ENCODE measurements at regions not wholly inside any gene's neighbourhood (a gene's known extent, or its start where the extent isn't known, plus 50 kb on each side); places are given as distances from the start of the nearest gene placed in this dataset.

- H3K4me3 ChIP-seq (replicated peaks in 1 of 2; ENCODE audit: low read depth in 1 of 2, low read length in 2 of 2), result no peak overlapping the region
- ChIA-PET RAD21 (ENCODE audit: low non-redundant PET in 1 of 2, low total read pairs in 2 of 2, uncharacterized antibody in 2 of 2, unreplicated experiment in 2 of 2) (no interaction called here), CTCF (no interaction called here), POLR2A (no interaction called here)
- no peaks in the 10 kb centered on the region for H3K79me2 ChIP-seq (ENCODE audit: insufficient read depth, low read length)
- no peaks in the 10 kb centered on the region for H3K36me3 ChIP-seq (ENCODE audit: control insufficient read depth in 1 of 2, insufficient read depth in 2 of 2, low read length in 2 of 2)
- TF ChIP-seq FOSL1 (IDR thresholded peaks at IDR 0.05; ENCODE audit: low read depth) (no peak), CTCF (IDR thresholded peaks at IDR 0.05 in 2 of 3, conservative IDR thresholded peaks at IDR 0.05 in 1 of 3; ENCODE audit: borderline replicate concordance in 1 of 3, insufficient read depth in 1 of 3, low read depth in 2 of 3, low read length in 2 of 3) (no peak), SP1 (IDR thresholded peaks at IDR 0.05; ENCODE audit: low read depth) (no peak), EGR1 (IDR thresholded peaks at IDR 0.05; ENCODE audit: low read depth) (no peak), REST (IDR thresholded peaks at IDR 0.05; ENCODE audit: low read depth) (no peak), EZH2 (IDR thresholded peaks at IDR 0.05) (no peak), POLR2A (IDR thresholded peaks at IDR 0.05; ENCODE audit: borderline replicate concordance, extremely low read depth, insufficient read depth, insufficient read length) (no peak), SRF (IDR thresholded peaks at IDR 0.05; ENCODE audit: low read depth) (no peak), ZFX (IDR thresholded peaks at IDR 0.05) (no peak), POLR2AphosphoS5 (IDR thresholded peaks at IDR 0.05; ENCODE audit: low read depth, low read length) (no peak), ATF3 (IDR thresholded peaks at IDR 0.05) (no peak), CEBPB (IDR thresholded peaks at IDR 0.05; ENCODE audit: low read depth) (no peak), SIN3A (IDR thresholded peaks at IDR 0.05; ENCODE audit: low read depth) (no peak), RAD21 (IDR thresholded peaks at IDR 0.05; ENCODE audit: low read depth) (no peak), MAX (IDR thresholded peaks at IDR 0.05) (no peak), ELF1 (IDR thresholded peaks at IDR 0.05; ENCODE audit: borderline replicate concordance, low read depth) (no peak), EZH2phosphoT487 (IDR thresholded peaks at IDR 0.05; ENCODE audit: borderline replicate concordance) (no peak)
- no peak overlapping the region for H3K27ac ChIP-seq (ENCODE audit: low read depth, low read length)
- DNase-seq (ENCODE audit: low read depth, low spot score) (no peak), ATAC-seq (no peak)
- no peaks in the 10 kb centered on the region for H4K20me1 ChIP-seq (ENCODE audit: insufficient read depth)
- intact Hi-C loops (cut with micrococcal nuclease), result no loop called here
- H3K27me3 ChIP-seq (ENCODE audit: insufficient read depth, low read length), result no peaks in the 10 kb centered on the region
- H3K4me2 ChIP-seq (ENCODE audit: low read length), result no peak overlapping the region
- no peaks in the 10 kb centered on the region for H3K9me2 ChIP-seq (ENCODE audit: insufficient read depth)
- no peak overlapping the region for H3K9ac ChIP-seq (ENCODE audit: low read length)
- H3K4me1 ChIP-seq (ENCODE audit: control insufficient read depth in 1 of 2, insufficient read depth in 2 of 2, low read length in 2 of 2), result no peaks in the 10 kb centered on the region
- H2AFZ ChIP-seq (ENCODE audit: low read depth, low read length, poor library complexity, severe bottlenecking), result no peak overlapping the region
- H3K9me3 ChIP-seq (ENCODE audit: control insufficient read depth in 1 of 2, insufficient read depth in 1 of 2, low read depth in 1 of 2, low read length in 2 of 2), result peaks cover 0 to 8% of the 10 kb centered on the region in 2 experiments; a peak in 2 of 4 replicates
- no TSS peak for BruUV-seq (replicated peaks)
Observed at GRCh38 chr5:2391566-2391965, 359.9 kb downstream of the IRX2 start.

All from HCT116 (cell line).